ENCODE measurements at regions not wholly inside any gene's neighbourhood (a gene's known extent, or its start where the extent isn't known, plus 50 kb on each side); places are given as distances from the start of the nearest gene placed in this dataset.

- Histone ChIP-seq H3K36me3 (ENCODE audit: control insufficient read depth, insufficient read depth, low read length) (no peaks in the 10 kb centered on the region), H3K56ac (ENCODE audit: extremely low read depth, insufficient read depth, low read length) (no peak overlapping the region), H4K20me1 (ENCODE audit: insufficient read depth, low read length) (no peaks in the 10 kb centered on the region), H4K8ac (ENCODE audit: low read depth in 2 of 2, low read length in 2 of 2) (no peak overlapping the region), H3K4me3 (ENCODE audit: insufficient read depth, low read depth, low read length) (no peak overlapping the region), H3K4me1 (ENCODE audit: control insufficient read depth, insufficient read depth, low read length) (peaks cover 4% of the 10 kb centered on the region; the same call in 1 of the 2 replicates), H2BK5ac (ENCODE audit: low read depth, low read length, poor library complexity, severe bottlenecking) (no peak overlapping the region), H3K4me2 (ENCODE audit: low read depth, low read length) (no peak overlapping the region), H3K4ac (ENCODE audit: low read depth, low read length) (no peak overlapping the region), H3K9me3 (ENCODE audit: control insufficient read depth, insufficient read depth, low read length) (no peaks in the 10 kb centered on the region), H3K23ac (ENCODE audit: low read depth, low read length) (no peak overlapping the region), H3K27me3 (ENCODE audit: control insufficient read depth, insufficient read depth, low read length) (no peaks in the 10 kb centered on the region), H3K18ac (ENCODE audit: low read depth, low read length) (no peak overlapping the region; the same call in 1 of the 2 replicates), H2AFZ (replicated peaks; ENCODE audit: low read length, poor library complexity) (no peak overlapping the region), H4K91ac (ENCODE audit: insufficient read depth, low read depth, low read length) (no peak overlapping the region), H2BK120ac (ENCODE audit: low read depth, low read length) (peak overlapping the region; percentile 8; the same call in 1 of the 2 replicates), H2BK15ac (ENCODE audit: low read depth, low read length) (peak overlapping the region; percentile 59; the same call in 1 of the 3 replicates), H3K14ac (replicated peaks; ENCODE audit: low read depth, low read length) (peak overlapping the region; percentile 10), H2BK20ac (ENCODE audit: low read depth, low read length) (no peak overlapping the region), H4K5ac (ENCODE audit: low read depth, low read length) (no peak overlapping the region; the same call in 1 of the 2 replicates), H2AK5ac (ENCODE audit: low read depth, low read length) (peak overlapping the region; percentile 23; the same call in 1 of the 2 replicates), H3K27ac (ENCODE audit: insufficient read depth, low read length) (no peak overlapping the region), H3K9me1 (ENCODE audit: insufficient read depth, low read length) (no peaks in the 10 kb centered on the region), H3K79me1 (ENCODE audit: low read depth in 1 of 2, low read length in 2 of 2) (no peaks in the 10 kb centered on the region), H3K9ac (ENCODE audit: low read depth, low read length) (no peak overlapping the region), H2AK9ac (replicated peaks; ENCODE audit: low read depth, low read length, poor library complexity) (no peak overlapping the region)
- no CpG with 5 or more reads among the region's 6 CpGs for WGBS, 2 experiments (ENCODE audit: extremely low coverage in 2 of 2, insufficient read length in 1 of 2)
- ATAC-seq (ENCODE audit: low read depth) (no peak), DNase-seq (no peak)
- in situ Hi-C loops (cut with MboI; ENCODE audit: low sequenced_read_pairs) (no loop called here), intact Hi-C loops (cut with micrococcal nuclease) (no loop called here), dilution Hi-C loops (cut with HindIII; ENCODE audit: low sequenced_read_pairs, unreplicated experiment) (no loop called here)
- BruUV-seq (replicated peaks): no TSS peak
- ChIA-PET CTCF (no interaction called here), POLR2A (ENCODE audit: unreplicated experiment) (no interaction called here)
- no peak for TF ChIP-seq NFE2L2 (IDR thresholded peaks at IDR 0.05; ENCODE audit: low read depth, low read length)
- peak; percentile 24; the same call in 1 of the 2 replicates for TF ChIP-seq CEBPB (IDR thresholded peaks at IDR 0.05; ENCODE audit: low read depth, low read length)
Measured at GRCh38 chr1:214977700-214978374, 104.7 kb upstream of the KCNK2 start.

Data from IMR-90 (cell line).